Esophagus squamous epithelium (tissue), 5 donors: ENCODE measurements at regions not wholly inside any gene's neighbourhood (a gene's known extent, or its start where the extent isn't known, plus 50 kb on each side); places are given as distances from the start of the nearest gene placed in this dataset.

Experiments used
- DNase-seq: peaks from one replicate; lab custom pipeline; 2025; lab: John Stamatoyannopoulos, UW
- H3K27ac ChIP-seq, 4 donors: fragments of 200-600 bp; sonication (generic); one replicate each; pipeline ENCODE4 v1.5.1; 2016 to 2019; ENCODE audit warnings: mild to moderate bottlenecking in 1 of 4
- H3K27me3 ChIP-seq, 4 donors: fragments of 200-600 bp; sonication (generic); 1 replicate in 3 of 4; 2 replicates in 1 of 4; pipeline versions ENCODE4 v1.5.1 to v1.6.0; 2017 to 2021; ENCODE audit warnings: antibody characterized with exemption in 1 of 4
- H3K36me3 ChIP-seq, 3 donors: fragments of 200-600 bp; sonication (generic); one replicate each; pipeline ENCODE4 v1.5.1; 2016 to 2019
- H3K4me1 ChIP-seq, 3 donors: fragments of 200-600 bp; sonication (generic); one replicate each; pipeline ENCODE4 v1.5.1; 2017 to 2019
- H3K4me3 ChIP-seq, 4 donors: fragments of 200-600 bp; sonication (generic); 1 replicate in 3 of 4; 2 replicates in 1 of 4; pipeline ENCODE4 v1.5.1; 2016 to 2019; ENCODE audit warnings: mild to moderate bottlenecking in 2 of 4, moderate library complexity in 1 of 4
- H3K9me3 ChIP-seq, 3 donors: fragments of 200-600 bp; sonication (generic); one replicate each; pipeline ENCODE4 v1.5.1; 2016 to 2019
- CTCF ChIP-seq, 6 experiments: fragments of 450-650 bp in 4 of 6; fragments of 200-600 bp in 2 of 6; sonication (generic) in 2 of 6; IDR thresholded peaks; one replicate each; pipeline ENCODE4 v1.5.1; 2016 to 2019; ENCODE audit warnings: antibody characterized with exemption in 6 of 6, mild to moderate bottlenecking in 4 of 6, moderate library complexity in 4 of 6
- POLR2A ChIP-seq, 4 donors: fragments of 450-650 bp; IDR thresholded peaks; one replicate each; pipeline ENCODE4 v1.6.1; 2017; ENCODE audit warnings: antibody characterized with exemption in 4 of 4, mild to moderate bottlenecking in 4 of 4, moderate library complexity in 3 of 4
- WGBS, 2 donors: methylation state at CpG; one replicate each; pipeline ENCODE4 v1.1.5; 2018; 5-methylcytosine and 5-hydroxymethylcytosine counted together
- intact Hi-C: fragments of 100-400 bp; cut with DNase I; formaldehyde crosslinking; loops from one replicate; pipeline ENCODE4 v1.15.0; 2022
- donor health status: DM: yes; HTN: yes; CAD: no.

- H3K4me1 ChIP-seq, result peaks cover 0 to 15% (median 4%) of the 10 kb centered on the region in 3 donors
- H3K9me3 ChIP-seq, result no peaks in the 10 kb centered on the region
- TF ChIP-seq CTCF (IDR thresholded peaks at IDR 0.05) (no peak), POLR2A (IDR thresholded peaks at IDR 0.05) (no peak)
- no peak overlapping the region for H3K4me3 ChIP-seq
- WGBS, 2 donors, result 42 to 59% methylated on average over 4 of the region's 4 CpGs
- intact Hi-C loops, result no loop called here
- no peak overlapping the region for H3K27ac ChIP-seq
- DNase-seq, result no peak
- peaks cover 0 to 29% (median 0%) of the 10 kb centered on the region in 4 donors for H3K27me3 ChIP-seq
- H3K36me3 ChIP-seq, result no peaks in the 10 kb centered on the region
Observed at GRCh38 chr1:29581256-29581655, 344.9 kb downstream of the PTPRU start.

GRCh38 chr1:29579821-29580425, 343.6 kb downstream of the PTPRU start:
- Histone ChIP-seq H3K27ac (no peak overlapping the region), H3K36me3 (no peaks in the 10 kb centered on the region), H3K4me3 (no peak overlapping the region), H3K27me3 (peaks cover 0 to 29% (median 0%) of the 10 kb centered on the region in 4 donors), H3K9me3 (no peaks in the 10 kb centered on the region), H3K4me1 (peaks cover 0 to 28% (median 7%) of the 10 kb centered on the region in 3 donors)
- DNase-seq, result no peak
- no peak for TF ChIP-seq CTCF (IDR thresholded peaks at IDR 0.05)
- no peak for TF ChIP-seq POLR2A (IDR thresholded peaks at IDR 0.05)
- intact Hi-C loops, result no loop called here
- 45 to 63% methylated on average over 4 to 5 of the region's 5 CpGs for WGBS, 2 donors

GRCh38 chr1:29577512-29577911, 341.2 kb downstream of the PTPRU start:
- Histone ChIP-seq H3K27ac (no peak overlapping the region), H3K4me3 (no peak overlapping the region), H3K4me1 (peaks cover 0 to 21% (median 3%) of the 10 kb centered on the region in 3 donors), H3K27me3 (peaks cover 0 to 20% (median 0%) of the 10 kb centered on the region in 4 donors), H3K36me3 (no peaks in the 10 kb centered on the region), H3K9me3 (no peaks in the 10 kb centered on the region)
- 79 to 80% methylated on average over 2 to 9 of the region's 9 CpGs for WGBS, 2 donors
- DNase-seq, result no peak
- TF ChIP-seq POLR2A (IDR thresholded peaks at IDR 0.05) (no peak), CTCF (IDR thresholded peaks at IDR 0.05) (no peak)
- intact Hi-C loops, result no loop called here

- no peaks in the 10 kb centered on the region for H3K36me3 ChIP-seq
Observed at GRCh38 chr1:29576510-29576909, 340.2 kb downstream of the PTPRU start.

More at GRCh38 chr1:29576510-29576909, 340.2 kb downstream of the PTPRU start:
- no peak for DNase-seq
- Histone ChIP-seq H3K4me3 (no peak overlapping the region), H3K27ac (no peak overlapping the region), H3K4me1 (peaks cover 0 to 21% (median 3%) of the 10 kb centered on the region in 3 donors), H3K27me3 (peaks cover 0 to 20% (median 0%) of the 10 kb centered on the region in 4 donors), H3K9me3 (no peaks in the 10 kb centered on the region)
- no peak for TF ChIP-seq CTCF (IDR thresholded peaks at IDR 0.05)
- TF ChIP-seq POLR2A (IDR thresholded peaks at IDR 0.05), result no peak
- intact Hi-C loops, result no loop called here
- 53 to 57% methylated on average over 3 to 5 of the region's 6 CpGs for WGBS, 2 donors
